ENCODE measurements at regions not wholly inside any gene's neighbourhood (a gene's known extent, or its start where the extent isn't known, plus 50 kb on each side); places are given as distances from the start of the nearest gene placed in this dataset.
"Not testable (repeated sequence)": the region's sequence is repeated elsewhere in the genome, so short reads cannot be mapped to it uniquely, and the experiment has no call there.

GRCh38 chr3:118239253-118239652, 795.4 kb downstream of the IGSF11 start:
- no peak for DNase-seq

DNA sequence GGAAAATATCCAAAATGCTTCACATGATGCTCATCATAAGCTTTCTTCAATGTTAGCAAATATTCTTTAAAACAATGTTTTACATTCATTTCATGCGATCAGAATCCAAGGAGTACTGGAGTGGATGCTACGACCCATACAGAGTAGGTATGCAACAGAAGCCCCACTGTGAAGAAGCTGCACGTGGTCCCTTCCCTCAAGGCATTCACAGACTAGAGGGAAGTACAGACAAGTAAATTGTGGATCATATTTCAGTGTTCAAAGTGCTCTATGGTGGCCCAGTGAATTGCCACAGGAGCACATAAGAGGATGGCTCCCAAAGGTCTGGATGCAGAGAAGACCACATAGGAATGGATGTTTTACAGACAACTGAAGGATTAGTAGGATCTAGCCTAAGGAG, 789.9 kb downstream of the IGSF11 start:
- no peak for DNase-seq

GRCh38 chr3:118245312-118245711, 789.3 kb downstream of the IGSF11 start:
- DNase-seq = no peak

GRCh38 chr3:118258850-118259249, 775.8 kb downstream of the IGSF11 start:
- DNase-seq = not testable (repeated sequence)

DNA sequence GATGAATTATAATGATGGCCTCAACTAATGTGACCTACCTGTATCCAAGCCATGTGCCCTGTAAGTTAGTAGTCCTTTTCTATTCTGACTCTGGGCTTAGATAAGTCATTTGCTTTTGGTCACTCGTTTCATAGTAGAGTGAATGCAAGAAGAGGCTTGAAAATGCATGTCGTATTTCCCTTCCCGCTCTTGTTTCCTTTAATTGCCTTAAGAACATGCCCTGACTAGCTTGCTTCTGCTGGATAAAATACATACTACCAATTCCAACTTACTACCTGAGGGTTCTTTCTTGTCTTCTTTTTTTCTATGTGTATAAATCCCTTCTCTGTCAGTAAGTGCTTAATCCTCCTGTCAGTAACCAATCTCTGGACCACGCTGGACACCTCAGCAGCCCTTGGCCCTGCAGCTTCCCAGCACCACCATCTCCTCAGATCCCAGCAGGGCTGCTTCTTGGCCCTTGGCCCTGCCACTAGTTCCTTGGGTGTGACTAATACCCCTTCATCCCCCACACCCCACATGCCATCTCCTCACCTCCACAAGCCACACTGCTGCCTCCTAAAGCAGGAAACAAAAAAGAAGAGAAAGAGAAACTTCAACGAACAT, 771.7 kb downstream of the IGSF11 start:
- DNase-seq = no peak

- DNase-seq = no peak
Measured at GRCh38 chr3:118267588-118267987, 767.1 kb downstream of the IGSF11 start.

DNA sequence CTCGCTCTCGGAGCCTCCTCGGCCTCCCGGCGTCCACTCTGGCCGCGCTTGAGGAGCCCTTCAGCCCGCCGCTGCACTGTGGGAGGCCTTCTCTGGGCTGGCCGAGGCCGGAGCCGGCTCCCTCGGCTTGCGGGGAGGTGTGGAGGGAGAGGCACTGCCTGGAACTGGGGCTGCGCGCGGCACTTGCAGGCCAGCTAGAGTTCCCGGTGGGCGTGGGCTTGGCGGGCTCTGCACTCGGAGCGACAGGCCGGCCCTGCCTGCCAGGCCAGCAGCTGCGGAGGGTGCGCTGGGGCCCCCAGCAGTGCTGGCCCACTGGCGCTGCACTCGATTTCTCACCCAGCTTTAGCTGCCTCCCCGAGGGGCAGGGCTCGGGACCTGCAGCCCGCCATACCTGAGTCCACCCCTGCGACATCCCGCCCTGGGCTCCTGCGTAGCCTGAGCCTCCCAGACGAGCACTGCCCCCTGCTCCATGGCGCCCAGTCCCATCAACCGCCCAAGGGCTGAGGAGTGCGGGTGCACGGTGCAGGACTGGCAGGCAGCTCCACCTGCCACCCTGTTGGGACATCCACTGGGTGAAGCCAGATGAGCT, 765.0 kb downstream of the IGSF11 start:
- no peak for DNase-seq

DNA sequence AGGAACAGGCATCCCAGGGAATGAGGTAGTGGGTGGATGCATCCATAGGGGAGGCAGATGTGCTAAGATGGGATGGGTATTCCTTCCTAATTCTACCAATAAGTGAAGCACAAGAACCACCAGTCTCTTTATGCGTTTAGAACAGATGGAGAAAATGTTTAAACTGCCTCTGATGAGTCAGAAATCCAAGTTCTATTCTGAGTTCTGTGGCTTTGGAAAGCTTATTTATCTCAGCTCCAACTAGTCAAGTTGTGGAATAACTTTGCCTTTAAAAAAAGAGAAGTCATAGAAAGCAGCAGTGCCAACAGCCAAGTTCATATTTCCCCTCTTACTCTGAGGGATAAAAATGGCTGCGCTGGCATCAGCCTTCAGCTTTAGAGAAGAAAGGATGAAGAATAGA, 761.7 kb downstream of the IGSF11 start:
- DNase-seq = no peak

GRCh38 chr3:118277814-118278213, 756.8 kb downstream of the IGSF11 start:
- DNase-seq = no peak

- no peak for DNase-seq
Measured at GRCh38 chr3:118292841-118293240, 741.8 kb downstream of the IGSF11 start.

GRCh38 chr3:118298133-118298532, 736.5 kb downstream of the IGSF11 start:
- no peak for DNase-seq

GRCh38 chr3:118304557-118304956, 730.1 kb downstream of the IGSF11 start:
- no peak for DNase-seq

GRCh38 chr3:118332699-118333098, 701.9 kb downstream of the IGSF11 start:
- no peak for DNase-seq

DNA sequence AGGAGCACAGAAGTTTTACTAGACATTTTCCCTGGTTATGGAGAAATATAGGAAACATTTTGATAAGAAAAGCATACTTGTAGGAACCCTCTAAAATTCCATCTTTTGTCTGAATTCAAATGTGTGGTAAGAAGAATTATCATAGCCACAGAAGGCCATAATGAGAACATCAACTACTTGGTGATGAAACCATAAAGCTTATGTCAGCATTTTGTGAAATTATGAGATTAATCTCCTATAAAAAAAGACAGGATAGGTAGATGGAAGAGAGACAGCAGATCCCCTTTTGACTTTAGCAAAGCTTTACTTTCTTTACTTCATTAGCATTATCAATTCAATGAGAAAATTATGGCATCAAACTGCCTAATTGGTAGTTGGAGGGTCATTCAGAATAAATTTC, 697.0 kb downstream of the IGSF11 start:
- DNase-seq = no peak

- DNase-seq = no peak
Measured at GRCh38 chr3:118347396-118348168, 687.1 kb downstream of the IGSF11 start.

GRCh38 chr3:118348169-118348557, 686.5 kb downstream of the IGSF11 start:
- no peak for DNase-seq

- DNase-seq = no peak
Measured at GRCh38 chr3:118354556-118354955, 680.1 kb downstream of the IGSF11 start.

DNA sequence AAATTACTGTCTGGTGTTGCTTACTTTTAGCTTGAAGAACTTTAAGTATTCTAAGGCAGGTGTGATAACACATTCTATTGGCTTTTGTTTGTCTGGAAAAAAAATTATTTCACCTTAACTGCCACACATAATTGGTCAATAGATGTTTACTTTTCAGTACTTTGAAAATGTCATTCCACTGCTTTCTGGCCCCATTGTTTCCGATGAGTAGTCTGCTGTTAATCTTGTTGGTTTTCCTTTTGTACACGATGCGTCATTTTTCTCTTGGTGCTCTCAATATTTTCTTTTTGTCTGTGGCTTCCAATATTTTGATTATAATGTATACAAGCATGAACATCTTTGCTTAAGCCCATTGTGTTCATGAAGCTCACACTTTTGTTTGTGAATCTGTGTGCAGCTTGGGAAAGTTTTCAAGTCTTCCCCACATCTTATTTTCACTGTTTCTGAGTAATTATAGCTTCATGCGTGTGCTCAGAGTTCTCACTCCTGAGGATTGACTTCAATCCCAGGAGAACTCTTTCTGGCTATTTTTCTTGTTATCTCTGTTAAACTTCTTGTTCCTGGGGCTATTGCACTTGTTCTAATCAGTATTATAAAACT, 664.7 kb downstream of the IGSF11 start:
- no peak for DNase-seq

DNA sequence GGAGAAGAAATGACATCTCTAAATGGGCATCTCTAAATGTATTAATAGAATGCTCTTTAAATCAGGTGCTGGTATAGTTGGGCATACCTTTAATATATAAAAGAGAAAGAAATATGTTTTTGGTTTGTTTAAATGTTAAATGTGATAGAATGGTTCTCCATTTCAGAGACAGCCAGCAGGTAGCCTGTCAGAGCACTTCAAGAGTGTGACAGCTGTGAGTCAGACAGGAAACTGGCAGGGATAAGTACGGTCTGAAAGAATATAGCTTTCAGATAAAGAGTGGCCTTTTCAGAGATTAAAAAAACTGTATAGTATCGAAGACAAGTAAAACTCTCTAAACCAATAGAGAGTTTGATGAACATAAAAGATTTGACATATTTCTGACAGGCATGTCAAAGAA, 654.1 kb downstream of the IGSF11 start:
- DNase-seq = no peak

DNA sequence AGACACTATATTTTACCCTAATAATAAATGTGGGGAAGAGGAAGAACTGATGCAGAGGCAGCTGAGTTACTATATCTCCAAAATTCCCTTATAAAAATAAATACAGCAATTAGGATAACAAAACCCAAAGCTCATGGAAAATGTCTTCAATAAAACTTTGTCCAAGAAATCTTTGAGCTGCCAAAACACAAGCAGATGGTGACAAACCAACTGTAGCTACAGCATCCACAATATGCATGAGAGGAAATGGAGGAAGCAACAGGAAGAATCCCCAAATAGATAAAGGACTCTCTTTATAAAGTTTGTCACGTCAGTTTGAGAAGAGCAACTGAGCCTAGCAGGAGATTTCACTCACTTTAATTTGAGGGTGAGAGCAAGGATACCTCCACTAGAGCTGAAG, 638.2 kb downstream of the IGSF11 start:
- no peak for DNase-seq

GRCh38 chr3:118400086-118400485, 634.6 kb downstream of the IGSF11 start:
- DNase-seq = no peak

- DNase-seq = no peak
Measured at GRCh38 chr3:118400886-118401285, 633.8 kb downstream of the IGSF11 start.

GRCh38 chr3:118401887-118402286, 632.8 kb downstream of the IGSF11 start:
- DNase-seq = no peak

DNA sequence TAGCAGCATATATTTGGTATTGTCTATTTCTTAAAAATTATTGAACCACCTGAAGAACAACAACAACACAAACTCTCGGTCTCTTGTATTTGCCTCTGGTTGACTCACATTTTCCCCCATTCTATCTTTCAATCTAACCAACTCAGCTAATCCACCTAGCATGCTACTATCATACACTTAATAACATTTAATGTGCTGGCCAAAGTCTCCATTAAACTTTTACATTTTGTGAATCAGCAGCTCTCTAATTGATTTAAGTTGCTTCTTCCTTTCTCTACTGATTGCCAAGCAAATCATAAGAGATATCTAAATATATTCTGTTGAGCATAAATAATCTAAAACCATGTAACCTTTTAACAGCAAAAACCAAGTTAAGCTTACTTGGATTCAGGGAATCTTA, 631.7 kb downstream of the IGSF11 start:
- no peak for DNase-seq
